CD4-positive, alpha-beta T cell treated with Interleukin-21 for 1 hour (primary cell): ENCODE measurements at regions not wholly inside any gene's neighbourhood (a gene's known extent, or its start where the extent isn't known, plus 50 kb on each side); places are given as distances from the start of the nearest gene placed in this dataset.

ENCODE experiments used
- DNase-seq: peaks from one replicate; pipeline ENCODE4 v3.0.0-alpha.2; 2020

DNA sequence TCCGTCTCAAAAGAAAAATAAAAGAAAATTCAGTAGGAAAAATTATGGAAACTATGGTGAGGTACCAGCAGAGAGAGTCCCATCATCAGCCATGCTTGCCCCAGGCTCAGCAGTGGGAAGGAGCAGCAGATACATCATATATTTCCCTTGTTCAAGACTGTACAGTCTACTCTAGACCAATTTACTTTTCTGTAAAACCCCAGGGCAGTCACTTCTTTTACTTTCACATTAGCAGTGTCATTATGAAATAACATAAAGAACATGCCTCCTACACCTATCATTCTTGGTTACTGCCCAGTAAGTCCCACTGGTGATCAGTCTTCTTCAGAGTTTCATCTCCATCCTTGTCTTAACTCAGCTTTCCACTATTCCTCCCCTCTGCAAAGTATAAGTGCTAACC is 1145.0 kb downstream of the MAT2B start:
- DNase-seq: no peak

DNA sequence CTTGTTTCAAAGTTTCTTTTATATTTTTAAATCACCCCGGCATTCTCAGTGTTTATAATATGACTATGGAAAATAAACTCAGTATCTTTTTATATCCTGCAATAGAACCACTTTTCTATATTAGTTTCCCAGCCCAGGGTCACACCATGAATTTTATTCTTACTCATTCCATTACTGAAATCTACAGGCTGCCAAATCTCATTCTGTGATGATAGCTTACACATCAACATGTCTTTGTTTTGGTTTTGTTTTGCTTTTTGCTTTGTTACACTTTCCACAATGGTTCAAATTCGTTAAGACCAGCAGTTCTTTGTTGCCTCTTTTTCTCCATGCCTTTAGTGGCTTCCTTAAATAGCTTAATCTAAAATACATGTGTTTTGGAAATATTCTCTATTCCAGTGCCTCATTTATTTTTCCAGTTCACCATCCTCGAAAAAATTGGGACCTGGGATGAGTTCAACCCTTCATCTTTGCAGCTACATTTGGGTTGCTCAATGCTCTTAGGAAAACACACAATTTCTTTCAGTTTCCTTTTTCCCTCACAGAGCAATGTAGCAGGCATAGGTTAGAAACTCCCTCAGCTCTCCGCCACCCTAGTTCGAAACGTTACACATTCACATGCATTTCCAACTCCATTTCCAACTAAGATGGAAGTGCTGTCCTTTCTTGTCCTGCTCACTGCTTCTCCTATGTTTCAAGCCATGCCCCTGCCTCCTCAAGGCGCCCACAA is 1146.3 kb downstream of the MAT2B start:
- no peak for DNase-seq

DNA sequence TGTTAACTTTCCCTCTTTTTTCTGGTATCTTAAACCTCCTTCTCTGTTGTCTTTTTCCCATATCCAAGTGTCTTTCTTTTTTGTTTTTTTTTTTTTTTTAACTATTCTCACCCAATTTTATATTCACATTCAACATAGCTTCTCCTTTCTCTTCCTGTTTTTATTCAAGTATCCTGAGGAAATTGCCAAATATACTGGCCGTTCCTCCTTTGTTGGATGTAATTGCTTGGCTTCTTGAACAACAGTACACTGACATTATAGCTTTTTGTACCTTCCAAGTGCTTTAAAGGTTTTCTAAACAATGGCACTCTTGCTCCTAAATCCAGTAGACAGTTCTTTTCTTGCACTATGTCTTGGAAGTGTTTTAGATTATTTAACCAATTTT is 1146.8 kb downstream of the MAT2B start:
- DNase-seq: no peak

- DNase-seq: no peak
Observed at GRCh38 chr5:164663198-164663989, 1158.0 kb downstream of the MAT2B start.

DNA sequence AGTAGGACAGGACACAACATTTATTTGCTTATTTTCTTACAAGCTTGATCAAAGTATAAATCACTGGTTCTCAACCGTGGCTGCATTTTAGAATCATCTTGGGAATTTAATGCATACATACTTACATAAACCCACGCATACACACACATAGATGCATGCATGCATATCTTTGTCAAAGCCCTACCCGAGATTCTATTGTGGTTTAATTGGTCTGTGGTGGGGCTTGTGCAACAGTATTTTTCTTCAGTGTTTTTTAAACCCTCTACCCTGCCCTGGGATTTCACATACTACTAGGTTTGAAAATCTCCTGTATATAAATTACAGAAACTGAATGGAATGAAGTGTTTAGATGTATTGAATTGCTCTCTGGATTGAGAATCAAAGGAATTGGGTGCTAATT is 1166.2 kb downstream of the MAT2B start:
- no peak for DNase-seq

DNA sequence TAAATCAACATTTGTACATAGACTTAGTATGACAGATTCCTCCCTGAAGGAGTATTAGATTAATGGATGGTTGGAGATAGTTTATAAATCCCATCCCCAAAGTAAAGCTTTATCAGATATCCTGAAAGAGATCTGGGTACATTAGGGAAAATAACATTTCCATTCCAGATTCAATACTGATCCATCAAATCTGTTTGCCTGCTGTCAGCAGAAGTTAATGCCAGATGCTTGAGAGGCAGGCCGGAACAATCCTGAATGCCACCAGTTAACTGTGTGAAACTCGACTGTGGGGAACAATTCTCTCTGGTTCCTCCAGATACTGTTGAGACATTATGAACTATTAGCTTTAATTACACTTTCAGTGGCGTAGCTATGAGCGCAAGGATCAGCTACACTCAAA is 1166.8 kb downstream of the MAT2B start:
- no peak for DNase-seq

- no peak for DNase-seq
Observed at GRCh38 chr5:164672931-164673694, 1167.7 kb downstream of the MAT2B start.

GRCh38 chr5:164679461-164679860 is 1174.0 kb downstream of the MAT2B start:
- DNase-seq: no peak

DNA sequence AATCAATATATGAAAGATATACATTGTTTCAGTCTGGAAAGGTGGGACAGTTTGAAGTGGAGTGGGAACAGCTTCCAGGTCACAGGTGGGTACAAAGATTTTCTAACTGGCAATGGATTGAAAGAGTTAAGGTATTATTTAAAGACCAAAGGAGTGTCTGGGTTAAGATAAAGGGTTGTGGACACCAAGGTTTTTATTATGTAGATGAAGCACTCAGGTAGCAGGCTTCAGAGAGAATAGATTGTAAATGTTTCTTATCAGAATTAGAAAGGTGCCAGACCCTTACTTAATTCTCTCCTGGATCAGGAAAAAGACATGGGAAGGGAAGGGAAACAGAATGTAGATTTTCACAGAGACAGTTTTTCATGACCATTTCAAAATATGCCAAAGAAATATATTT is 1174.8 kb downstream of the MAT2B start:
- DNase-seq: no peak

DNA sequence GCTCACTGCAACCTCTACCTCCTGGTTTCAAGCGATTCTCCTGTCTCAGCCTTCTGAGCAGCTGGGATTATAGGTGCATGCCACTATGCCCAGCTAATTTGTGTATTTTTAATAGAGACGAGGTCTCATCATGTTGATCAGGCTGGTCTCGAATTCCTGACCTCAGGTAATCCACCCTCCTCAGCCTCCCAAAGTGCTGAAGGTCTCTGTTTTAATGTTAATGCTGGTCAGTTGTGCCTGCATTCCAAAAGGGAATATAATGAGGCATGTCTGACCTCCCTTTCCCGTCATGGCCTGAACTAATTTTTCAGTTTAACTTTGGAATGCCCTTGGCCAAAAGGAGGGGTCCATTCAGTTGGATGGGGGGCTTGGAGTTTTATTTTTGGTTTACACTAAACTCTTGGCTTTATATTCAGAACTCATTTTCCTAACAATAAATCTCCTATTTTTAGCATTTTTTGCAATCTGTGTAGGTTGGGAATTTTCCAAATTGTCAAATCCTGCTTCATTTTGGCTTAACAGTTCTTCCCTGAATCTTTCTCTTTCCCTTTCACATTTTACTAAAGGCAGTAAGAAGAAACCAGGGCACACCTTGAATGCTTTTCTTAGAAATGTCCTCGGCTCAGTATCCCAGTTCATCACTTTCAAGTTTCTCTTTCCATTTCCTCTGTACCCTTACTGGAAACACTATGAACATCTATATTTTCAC is 1175.5 kb downstream of the MAT2B start:
- DNase-seq: no peak

DNA sequence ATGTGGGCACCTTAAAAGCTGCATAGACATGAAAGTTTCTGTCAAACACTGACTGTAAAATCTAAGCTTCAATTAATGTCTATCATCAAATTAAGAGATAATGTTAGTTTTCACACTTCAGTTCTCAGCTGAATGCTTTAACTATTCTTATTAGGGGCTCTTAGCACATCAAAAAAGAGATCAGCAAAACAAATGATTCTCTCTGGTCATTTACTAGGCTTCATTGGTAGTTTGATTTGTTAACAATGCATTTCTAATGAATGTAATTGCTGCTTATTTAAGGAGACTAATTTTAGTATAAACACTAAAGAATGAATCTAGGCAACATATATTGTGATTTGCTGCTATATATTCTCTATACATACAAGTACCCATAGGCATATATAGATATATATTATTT is 1182.0 kb downstream of the MAT2B start:
- DNase-seq: no peak

DNA sequence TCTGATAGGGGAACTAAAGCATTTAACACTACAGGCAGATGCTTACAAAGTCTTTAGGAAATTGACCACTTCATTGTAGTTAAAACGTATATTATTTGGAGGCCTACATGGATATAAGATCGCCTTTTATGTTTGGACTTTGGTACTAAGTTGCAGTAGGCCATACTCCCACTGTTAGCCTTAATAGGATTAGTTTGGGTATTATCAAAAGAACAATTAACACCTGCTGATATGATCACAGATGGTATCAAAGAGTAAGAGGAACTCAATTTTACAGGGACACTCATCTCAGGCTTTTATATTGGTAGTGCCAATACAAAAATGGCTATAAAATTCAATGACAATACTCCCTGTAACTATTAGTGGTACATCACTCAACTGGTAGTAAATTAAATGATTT is 1183.0 kb downstream of the MAT2B start:
- DNase-seq: no peak

DNA sequence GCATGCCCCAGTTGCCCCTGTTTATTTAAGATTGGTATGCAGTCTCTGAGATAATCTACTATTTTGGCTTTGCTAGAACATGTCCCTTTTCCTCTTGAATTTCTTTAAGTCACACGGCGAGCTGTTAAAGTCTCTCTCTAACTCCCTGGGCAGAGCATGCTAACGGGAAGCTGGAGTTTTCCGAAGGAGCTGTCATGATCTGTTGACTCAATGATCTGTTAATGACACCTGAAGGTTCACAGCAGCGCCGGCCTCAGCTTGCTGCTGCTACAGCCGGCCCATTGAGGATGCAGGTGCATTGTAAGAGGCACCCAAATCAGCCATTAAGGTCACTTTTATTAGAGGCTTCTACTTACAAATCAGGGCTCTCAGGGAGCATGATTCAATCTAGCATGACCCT is 1203.4 kb downstream of the MAT2B start:
- no peak for DNase-seq

- no peak for DNase-seq
Observed at GRCh38 chr5:164713682-164714081, 1208.3 kb downstream of the MAT2B start.

DNA sequence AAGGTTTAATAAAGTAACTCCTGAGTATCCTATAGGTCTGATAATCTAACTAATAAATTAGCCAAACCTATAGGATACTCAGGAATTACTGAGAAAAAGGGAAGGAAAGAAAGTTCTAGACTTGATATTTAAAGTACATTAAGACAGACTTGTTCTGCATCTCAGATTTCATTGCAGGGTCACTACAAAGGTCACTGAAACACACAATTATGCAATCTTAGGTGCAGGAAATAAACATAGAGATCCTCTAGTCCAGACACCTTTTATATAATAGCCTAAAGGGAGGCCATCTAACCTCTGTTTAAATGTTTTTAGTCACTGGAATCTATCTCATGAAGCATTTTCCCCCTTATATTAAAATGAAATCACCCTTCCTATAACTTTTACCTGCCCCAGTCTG is 1215.7 kb downstream of the MAT2B start:
- no peak for DNase-seq

DNA sequence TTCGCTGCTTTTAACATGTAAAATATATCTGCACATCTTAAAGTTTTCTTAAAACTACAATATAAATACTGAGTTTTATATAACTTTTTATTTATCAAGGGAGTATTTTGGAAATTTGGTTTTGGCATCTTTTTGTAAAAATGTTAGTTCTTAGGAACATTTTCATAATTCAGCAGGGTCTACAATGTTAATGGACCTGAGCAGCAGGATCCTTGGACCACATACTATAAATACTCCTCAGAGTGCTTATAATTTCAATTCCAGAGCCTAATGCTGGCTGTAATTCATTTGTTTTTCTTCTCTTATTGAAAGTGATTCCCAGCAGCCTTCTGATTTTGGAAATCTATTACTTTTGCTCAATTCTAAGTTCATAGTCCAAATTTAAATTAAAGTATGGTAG is 1216.2 kb downstream of the MAT2B start:
- DNase-seq: no peak

GRCh38 chr5:164722702-164723101 is 1217.3 kb downstream of the MAT2B start:
- no peak for DNase-seq

DNA sequence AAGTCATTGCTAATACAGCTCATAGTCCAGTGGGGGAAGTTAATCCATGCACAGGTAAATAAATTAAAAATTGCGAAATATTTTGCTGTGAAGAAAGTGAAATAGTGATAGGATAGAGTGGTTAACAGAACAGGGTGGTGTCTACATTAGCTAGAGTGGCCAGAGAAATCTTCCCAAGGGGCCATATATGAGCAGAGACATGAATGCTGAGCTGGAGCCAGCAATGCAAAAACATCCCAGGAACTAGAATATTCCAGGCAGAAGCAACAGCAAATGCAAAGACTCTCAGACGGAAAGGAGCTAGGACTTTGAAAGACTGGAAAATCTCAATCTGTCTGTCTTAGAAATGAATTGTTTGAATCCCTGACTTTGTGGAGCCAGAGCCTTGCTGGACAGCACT is 1221.6 kb downstream of the MAT2B start:
- DNase-seq: no peak

DNA sequence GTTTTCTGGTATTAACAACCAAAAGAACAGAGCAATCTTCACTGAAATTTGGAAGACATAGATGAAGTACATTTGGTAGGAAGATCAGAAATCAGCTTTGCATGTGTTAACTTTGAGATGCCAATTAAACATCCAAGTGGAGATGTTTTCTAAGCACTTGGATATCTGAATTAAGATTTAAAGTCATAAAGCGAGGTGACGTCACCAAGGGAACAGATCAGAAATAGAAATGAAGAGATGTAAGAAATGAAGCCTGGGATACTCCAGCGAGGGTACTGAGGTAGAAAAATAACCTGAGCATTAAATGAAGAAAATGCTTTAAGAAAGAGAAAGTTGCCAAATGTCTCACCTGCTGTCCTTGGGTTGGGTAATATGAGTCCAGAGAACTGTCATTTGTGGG is 1223.3 kb downstream of the MAT2B start:
- no peak for DNase-seq

- no peak for DNase-seq
Observed at GRCh38 chr5:164735334-164735733, 1229.9 kb downstream of the MAT2B start.

GRCh38 chr5:164741376-164741775 is 1236.0 kb downstream of the MAT2B start:
- DNase-seq: no peak

DNA sequence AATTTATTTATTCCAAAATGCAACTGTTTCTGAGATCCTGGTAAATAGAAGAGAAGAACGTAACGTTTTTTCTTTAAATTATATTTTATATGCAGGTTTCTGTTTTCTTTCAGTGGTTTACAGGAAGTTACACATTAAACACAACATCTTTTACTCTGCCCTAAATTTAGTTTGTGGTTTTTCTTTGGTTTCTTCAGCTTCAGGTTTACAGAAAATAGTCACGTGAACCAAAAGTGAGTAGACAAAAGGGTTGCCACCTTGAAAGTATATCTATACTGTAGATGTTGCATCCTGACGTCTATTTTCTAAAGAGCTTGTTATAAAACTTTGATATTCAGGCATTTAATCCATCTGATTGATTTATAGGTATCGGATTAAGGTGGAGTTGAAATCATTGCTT is 1236.6 kb downstream of the MAT2B start:
- no peak for DNase-seq

- no peak for DNase-seq
Observed at GRCh38 chr5:164746723-164747122, 1241.3 kb downstream of the MAT2B start.
